ENCODE measurements at regions not wholly inside any gene's neighbourhood (a gene's known extent, or its start where the extent isn't known, plus 50 kb on each side); places are given as distances from the start of the nearest gene placed in this dataset.

DNA sequence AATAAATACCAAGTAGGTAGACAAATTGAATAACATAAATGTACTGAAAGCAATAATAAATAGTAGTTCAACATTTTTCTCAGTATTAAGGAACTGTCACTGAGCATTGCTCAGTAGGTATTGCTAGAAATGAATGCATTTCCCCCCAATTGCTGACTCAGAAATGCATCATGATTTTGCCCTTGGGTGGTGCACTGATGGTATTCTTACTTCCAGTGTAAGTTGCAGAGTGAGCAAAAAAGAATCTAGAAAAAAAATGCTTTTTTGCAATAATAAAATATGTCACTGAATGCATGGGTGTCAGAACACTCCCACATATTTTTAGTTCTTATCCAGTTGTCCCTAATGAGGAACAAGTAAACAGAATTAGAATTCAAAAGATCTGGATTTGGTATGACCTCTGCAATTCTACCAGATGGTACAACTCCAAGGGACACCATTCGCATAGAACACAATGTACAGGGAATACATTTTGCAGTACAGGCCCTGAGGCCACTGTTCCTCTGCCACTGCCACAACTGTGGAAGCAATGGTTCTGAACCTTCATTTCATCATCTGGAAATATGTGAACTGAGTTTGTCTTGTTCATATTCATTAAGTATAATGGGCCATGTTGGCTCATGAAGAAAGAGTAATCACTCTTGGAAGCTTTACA, 78.0 kb downstream of the ATP6V1G3 start:
- TF ChIP-seq CTCF (IDR thresholded peaks at IDR 0.05; ENCODE audit: borderline replicate concordance, control extremely low read depth, extremely low read depth, insufficient read depth, missing control alignments), result no peak
- no peak for DNase-seq (ENCODE audit: low spot score)
- in situ Hi-C loops (cut with MboI; ENCODE audit: low sequenced_read_pairs, unreplicated experiment), result no loop called here

- no peak for TF ChIP-seq CTCF (IDR thresholded peaks at IDR 0.05; ENCODE audit: borderline replicate concordance, control extremely low read depth, extremely low read depth, insufficient read depth, missing control alignments)
- no peak for DNase-seq (ENCODE audit: low spot score)
- in situ Hi-C loops (cut with MboI; ENCODE audit: low sequenced_read_pairs, unreplicated experiment), result no loop called here
Measured at GRCh38 chr1:198455966-198456365, 84.5 kb downstream of the ATP6V1G3 start.

- in situ Hi-C loops (cut with MboI; ENCODE audit: low sequenced_read_pairs, unreplicated experiment), result no loop called here
- DNase-seq (ENCODE audit: low spot score), result no peak
- TF ChIP-seq CTCF (IDR thresholded peaks at IDR 0.05; ENCODE audit: borderline replicate concordance, control extremely low read depth, extremely low read depth, insufficient read depth, missing control alignments), result no peak
Measured at GRCh38 chr1:198449727-198450433, 90.6 kb downstream of the ATP6V1G3 start.

DNA sequence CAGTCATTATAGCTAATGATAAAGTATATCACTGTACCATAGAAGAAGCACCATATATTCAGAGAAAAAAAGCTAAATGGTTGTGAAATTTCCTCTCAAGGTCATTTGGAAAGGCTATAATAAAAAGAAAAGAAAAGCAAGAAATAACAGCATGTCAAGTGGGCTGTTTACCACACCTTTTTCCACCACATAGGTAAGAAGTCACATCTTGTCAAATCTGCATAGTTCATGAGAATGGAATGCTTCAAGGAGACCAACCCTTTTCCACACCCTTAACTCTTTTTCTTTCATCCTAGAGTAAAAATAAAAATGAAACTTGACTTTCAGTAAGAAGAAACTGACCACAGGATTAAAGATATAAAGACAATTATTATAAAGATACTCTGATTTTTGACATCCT, 91.2 kb downstream of the ATP6V1G3 start:
- in situ Hi-C loops (cut with MboI; ENCODE audit: low sequenced_read_pairs, unreplicated experiment), result no loop called here
- no peak for TF ChIP-seq CTCF (IDR thresholded peaks at IDR 0.05; ENCODE audit: borderline replicate concordance, control extremely low read depth, extremely low read depth, insufficient read depth, missing control alignments)
- no peak for DNase-seq (ENCODE audit: low spot score)

DNA sequence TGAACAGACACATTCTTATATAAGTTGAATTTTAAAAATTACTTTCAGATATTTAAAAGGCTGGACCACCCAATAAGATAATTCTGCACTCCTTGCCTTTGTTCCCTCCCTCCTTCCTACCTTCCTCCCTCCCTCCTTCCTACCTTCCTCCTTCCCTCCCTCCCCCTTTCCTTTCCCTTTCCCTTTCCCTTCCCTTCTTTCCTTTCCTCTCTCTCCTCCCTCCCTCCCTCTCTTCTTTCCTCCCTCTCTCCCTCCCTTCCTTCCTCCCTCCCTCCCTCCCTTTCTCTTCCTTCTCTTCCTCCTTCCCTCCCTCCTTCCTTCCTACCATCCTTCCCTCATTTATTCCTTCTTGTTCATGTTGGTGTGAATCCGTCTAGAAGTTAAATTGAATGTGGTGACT, 93.0 kb downstream of the ATP6V1G3 start:
- TF ChIP-seq CTCF (IDR thresholded peaks at IDR 0.05; ENCODE audit: borderline replicate concordance, control extremely low read depth, extremely low read depth, insufficient read depth, missing control alignments), result no peak
- in situ Hi-C loops (cut with MboI; ENCODE audit: low sequenced_read_pairs, unreplicated experiment), result no loop called here
- DNase-seq (ENCODE audit: low spot score), result no peak

DNA sequence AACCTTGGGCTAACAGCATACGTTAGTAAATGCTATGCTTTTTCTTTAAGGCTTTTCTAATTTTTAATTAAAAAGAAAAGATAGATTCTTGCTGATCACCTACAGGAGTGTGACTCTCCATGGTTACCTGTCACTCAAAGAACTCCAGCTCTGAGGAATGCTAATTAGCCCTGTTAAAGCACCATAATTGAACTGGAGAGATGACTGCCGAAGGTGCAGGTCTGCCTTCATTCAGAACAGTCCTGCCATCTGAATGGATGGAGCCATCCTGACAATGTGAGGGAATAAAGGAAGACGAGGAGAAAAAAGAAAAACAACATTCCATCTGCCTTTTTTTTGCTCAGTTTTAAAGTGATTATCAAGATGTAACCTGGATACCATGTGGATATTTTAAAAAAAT, 94.6 kb downstream of the ATP6V1G3 start:
- no peak for DNase-seq (ENCODE audit: low spot score)
- in situ Hi-C loops (cut with MboI; ENCODE audit: low sequenced_read_pairs, unreplicated experiment), result no loop called here
- no peak for TF ChIP-seq CTCF (IDR thresholded peaks at IDR 0.05; ENCODE audit: borderline replicate concordance, control extremely low read depth, extremely low read depth, insufficient read depth, missing control alignments)

Data from GM13976 (cell line).